GM13977 (cell line): ENCODE measurements at regions not wholly inside any gene's neighbourhood (a gene's known extent, or its start where the extent isn't known, plus 50 kb on each side); places are given as distances from the start of the nearest gene placed in this dataset.

Experiments used
- DNase-seq: peaks from one replicate; pipeline ENCODE4 v3.0.0; 2012; ENCODE audit warnings: low spot score
- CTCF ChIP-seq: IDR thresholded peaks from 2 replicates; pipeline ENCODE4 v1.5.1; 2012; ENCODE audit warnings: mild to moderate bottlenecking, control low read depth; ENCODE audit not compliant: insufficient read depth; ENCODE audit errors: extremely low read depth, missing control alignments
- in situ Hi-C: fragments of 300-500 bp; cut with MboI; formaldehyde crosslinking; loops from one replicate; pipeline ENCODE4 v1.12.0; 2022; ENCODE audit warnings: low sequenced_read_pairs, low pct_unique_long_range_greater_than_20kb, mixed read lengths, inconsistent platforms; ENCODE audit not compliant: unreplicated experiment

- TF ChIP-seq CTCF = no peak
- in situ Hi-C loops = no loop called here
- DNase-seq = no peak
Measured at GRCh38 chr10:56567580-56567979, 206.5 kb upstream of the ZWINT start.

- TF ChIP-seq CTCF = no peak
- DNase-seq = no peak
- in situ Hi-C loops = no loop called here
Measured at GRCh38 chr10:56561336-56561735, 200.3 kb upstream of the ZWINT start.

- no peak for TF ChIP-seq CTCF
- no peak for DNase-seq
- in situ Hi-C loops = no loop called here
Measured at GRCh38 chr10:56551037-56551436, 190.0 kb upstream of the ZWINT start.

- no peak for DNase-seq
- in situ Hi-C loops = no loop called here
- TF ChIP-seq CTCF = no peak
Measured at GRCh38 chr10:56547163-56547562, 186.1 kb upstream of the ZWINT start.

GRCh38 chr10:56537984-56538383 is 176.9 kb upstream of the ZWINT start:
- DNase-seq = no peak
- in situ Hi-C loops = no loop called here
- TF ChIP-seq CTCF = no peak

- TF ChIP-seq CTCF = no peak
- no peak for DNase-seq
- in situ Hi-C loops = no loop called here
Measured at GRCh38 chr10:56522166-56522565, 161.1 kb upstream of the ZWINT start.

- DNase-seq = no peak
- TF ChIP-seq CTCF = no peak
- in situ Hi-C loops = no loop called here
Measured at GRCh38 chr10:56508562-56508961, 147.5 kb upstream of the ZWINT start.
